Esophagus squamous epithelium (tissue), 4 donors: ENCODE measurements at regions not wholly inside any gene's neighbourhood (a gene's known extent, or its start where the extent isn't known, plus 50 kb on each side); places are given as distances from the start of the nearest gene placed in this dataset.

Experiments used
- POLR2A ChIP-seq, 4 donors: fragments of 450-650 bp; IDR thresholded peaks; one replicate each; pipeline ENCODE4 v1.6.1; 2017; ENCODE audit warnings: antibody characterized with exemption in 4 of 4, mild to moderate bottlenecking in 4 of 4, moderate library complexity in 3 of 4
- TF ChIP-seq, protein P1 (sequence below), 6 experiments: fragments of 450-650 bp in 4 of 6; fragments of 200-600 bp in 2 of 6; sonication (generic) in 2 of 6; IDR thresholded peaks; one replicate each; pipeline ENCODE4 v1.5.1; 2016 to 2019; ENCODE audit warnings: antibody characterized with exemption in 6 of 6, mild to moderate bottlenecking in 4 of 6, moderate library complexity in 4 of 6

DNA sequence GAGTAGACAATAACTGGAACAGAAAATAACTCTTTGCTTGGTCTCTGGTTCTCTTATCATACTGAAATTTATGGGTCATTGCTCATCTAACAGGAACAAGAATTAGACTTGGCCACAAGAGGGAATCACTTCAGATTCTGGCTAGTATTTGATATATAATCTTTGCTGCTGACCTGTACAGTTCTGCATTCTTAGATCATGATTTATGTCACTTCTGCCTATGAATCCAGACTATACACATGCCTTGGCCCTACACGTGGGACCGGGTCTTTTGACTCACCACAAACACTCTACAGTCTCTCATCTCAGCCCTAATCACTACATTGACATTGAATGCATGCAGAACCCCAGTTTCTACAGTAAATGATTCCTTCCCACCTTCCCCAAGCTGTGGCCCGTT is 162.5 kb upstream of the SOX2 start:
- TF ChIP-seq, protein P1, sequence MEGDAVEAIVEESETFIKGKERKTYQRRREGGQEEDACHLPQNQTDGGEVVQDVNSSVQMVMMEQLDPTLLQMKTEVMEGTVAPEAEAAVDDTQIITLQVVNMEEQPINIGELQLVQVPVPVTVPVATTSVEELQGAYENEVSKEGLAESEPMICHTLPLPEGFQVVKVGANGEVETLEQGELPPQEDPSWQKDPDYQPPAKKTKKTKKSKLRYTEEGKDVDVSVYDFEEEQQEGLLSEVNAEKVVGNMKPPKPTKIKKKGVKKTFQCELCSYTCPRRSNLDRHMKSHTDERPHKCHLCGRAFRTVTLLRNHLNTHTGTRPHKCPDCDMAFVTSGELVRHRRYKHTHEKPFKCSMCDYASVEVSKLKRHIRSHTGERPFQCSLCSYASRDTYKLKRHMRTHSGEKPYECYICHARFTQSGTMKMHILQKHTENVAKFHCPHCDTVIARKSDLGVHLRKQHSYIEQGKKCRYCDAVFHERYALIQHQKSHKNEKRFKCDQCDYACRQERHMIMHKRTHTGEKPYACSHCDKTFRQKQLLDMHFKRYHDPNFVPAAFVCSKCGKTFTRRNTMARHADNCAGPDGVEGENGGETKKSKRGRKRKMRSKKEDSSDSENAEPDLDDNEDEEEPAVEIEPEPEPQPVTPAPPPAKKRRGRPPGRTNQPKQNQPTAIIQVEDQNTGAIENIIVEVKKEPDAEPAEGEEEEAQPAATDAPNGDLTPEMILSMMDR (IDR thresholded peaks at IDR 0.05), result no peak
- TF ChIP-seq POLR2A (IDR thresholded peaks at IDR 0.05), result no peak
